H1 (cell line): ENCODE measurements at regions not wholly inside any gene's neighbourhood (a gene's known extent, or its start where the extent isn't known, plus 50 kb on each side); places are given as distances from the start of the nearest gene placed in this dataset.

ENCODE experiments used
- CTCF ChIA-PET: fragments of 300-600 bp; sonication (Branson Sonifier 250); formaldehyde crosslinking; loops from one replicate; lab custom pipeline; 2021; ENCODE audit not compliant: partially characterized antibody; lab: Charles Lee
- POLR2A ChIA-PET: fragments of 300-600 bp; sonication (Branson Sonifier 250); formaldehyde crosslinking; loops from one replicate; lab custom pipeline; 2021; ENCODE audit warnings: inconsistent platforms; ENCODE audit not compliant: partially characterized antibody; lab: Charles Lee
- DNase-seq, 2 experiments: peaks; one replicate each; pipeline versions ENCODE4 v3.0.0 to v3.0.0-alpha.2; 2010 to 2022; ENCODE audit warnings: low spot score in 2 of 2, low read depth in 1 of 2, mixed read lengths in 1 of 2
- FAIRE-seq: peaks from 2 replicates; lab custom pipeline; 2011; peaks lifted over from hg19 to GRCh38; lab: Jason Lieb, UNC
- H2AFZ ChIP-seq: 2 replicates; pipeline ENCODE4 v1.8.1; 2012; ENCODE audit warnings: low read length, inconsistent platforms
- H2AK5ac ChIP-seq: 2 replicates; pipeline ENCODE4 v1.6.1; 2013; ENCODE audit warnings: low read depth, low read length
- H2BK120ac ChIP-seq: replicated peaks from 2 replicates; pipeline ENCODE3; 2013; ENCODE audit warnings: low read depth, low read length, inconsistent platforms
- H2BK12ac ChIP-seq: 2 replicates; pipeline ENCODE4 v1.6.1; 2013; ENCODE audit warnings: low read depth, low read length
- H2BK15ac ChIP-seq: 2 replicates; pipeline ENCODE4 v1.6.1; 2013; ENCODE audit warnings: low read length
- H2BK20ac ChIP-seq: 2 replicates; pipeline ENCODE4 v1.6.1; 2013; ENCODE audit warnings: low read length
- H2BK5ac ChIP-seq: 2 replicates; pipeline ENCODE4 v1.6.1; 2013; ENCODE audit warnings: low read depth, low read length
- H3K14ac ChIP-seq: 2 replicates; pipeline ENCODE4 v1.6.1; 2013; ENCODE audit warnings: inconsistent platforms; ENCODE audit not compliant: insufficient read length
- H3K18ac ChIP-seq: 2 replicates; pipeline ENCODE4 v1.6.1; 2013; ENCODE audit warnings: low read length; ENCODE audit errors: extremely low read depth
- H3K23ac ChIP-seq: 2 replicates; pipeline ENCODE4 v1.6.1; 2013; ENCODE audit warnings: inconsistent platforms; ENCODE audit not compliant: insufficient read length
- H3K23me2 ChIP-seq: 2 replicates; pipeline ENCODE4 v1.6.1; 2013; ENCODE audit warnings: low read depth, low read length
- H3K27ac ChIP-seq: 2 replicates; pipeline ENCODE4 v1.6.1; 2011; ENCODE audit warnings: low read depth, low read length, inconsistent platforms
- H3K27me3 ChIP-seq, 4 experiments: replicated peaks in 1 of 4; 1 replicate in 1 of 4; 2 replicates in 3 of 4; pipeline versions ENCODE4 v1.6.1 to v1.8.1; 2011 to 2013; ENCODE audit warnings: low read length in 3 of 4, mild to moderate bottlenecking in 3 of 4, inconsistent platforms in 2 of 4, mixed read lengths in 2 of 4, moderate library complexity in 1 of 4; ENCODE audit not compliant: control insufficient read depth in 3 of 4, insufficient read depth in 3 of 4; ENCODE audit errors: extremely low read depth in 1 of 4
- H3K36me3 ChIP-seq, 4 experiments: 2 replicates each; pipeline versions ENCODE4 v1.6.1 to v1.8.1; 2011 to 2013; ENCODE audit warnings: mild to moderate bottlenecking in 4 of 4, low read length in 3 of 4, moderate library complexity in 2 of 4, control low read depth in 1 of 4, inconsistent platforms in 1 of 4; ENCODE audit not compliant: insufficient read depth in 4 of 4, control insufficient read depth in 2 of 4
- H3K4ac ChIP-seq: replicated peaks from 2 replicates; pipeline ENCODE3; 2013; ENCODE audit warnings: low read length, low read depth, mixed read lengths, inconsistent platforms; ENCODE audit not compliant: insufficient read length
- H3K4me1 ChIP-seq, 4 experiments: replicated peaks in 1 of 4; 1 replicate in 1 of 4; 2 replicates in 3 of 4; pipeline versions ENCODE4 v1.6.1 to v1.8.1; 2011 to 2013; ENCODE audit warnings: low read length in 3 of 4, inconsistent platforms in 2 of 4, mixed read lengths in 1 of 4; ENCODE audit not compliant: insufficient read depth in 4 of 4, control insufficient read depth in 3 of 4
- H3K4me2 ChIP-seq, 2 experiments: 2 replicates each; pipeline versions ENCODE4 v1.6.1 to v1.8.1; 2011 to 2013; ENCODE audit warnings: low read depth in 2 of 2, low read length in 2 of 2, control low read depth in 1 of 2, inconsistent platforms in 1 of 2, mild to moderate bottlenecking in 1 of 2; ENCODE audit not compliant: insufficient read depth in 1 of 2
- H3K4me3 ChIP-seq, 4 experiments: fragments of 200-600, 300-600 bp in 1 of 4; sonication (generic), shearing (Covaris generic), sonication (Bioruptor Twin) in 1 of 4; 2 replicates each; pipeline versions ENCODE4 v1.5.1 to v1.8.1; 2011 to 2016; ENCODE audit warnings: low read length in 4 of 4, low read depth in 3 of 4, control low read depth in 2 of 4, inconsistent platforms in 2 of 4, mild to moderate bottlenecking in 2 of 4, mixed read lengths in 1 of 4, moderate library complexity in 1 of 4; ENCODE audit not compliant: insufficient read depth in 2 of 4; ENCODE audit errors: extremely low read depth in 1 of 4
- H3K56ac ChIP-seq: replicated peaks from 2 replicates; pipeline ENCODE3; 2013; ENCODE audit warnings: low read depth, mild to moderate bottlenecking, mixed read lengths, low read length, inconsistent platforms; ENCODE audit not compliant: insufficient read length
- H3K79me1 ChIP-seq: 2 replicates; pipeline ENCODE4 v1.6.1; 2013; ENCODE audit warnings: low read depth, low read length, control low read depth
- H3K79me2 ChIP-seq, 2 experiments: 2 replicates each; pipeline versions ENCODE4 v1.6.1 to v1.8.1; 2012 to 2013; ENCODE audit warnings: low read length in 2 of 2, mild to moderate bottlenecking in 2 of 2, inconsistent platforms in 1 of 2; ENCODE audit not compliant: insufficient read depth in 2 of 2, control insufficient read depth in 1 of 2
- H3K9ac ChIP-seq, 4 experiments: replicated peaks in 1 of 4; 1 replicate in 1 of 4; 2 replicates in 3 of 4; pipeline versions ENCODE4 v1.6.1 to v1.8.1; 2011 to 2013; ENCODE audit warnings: low read depth in 3 of 4, low read length in 3 of 4, control low read depth in 2 of 4, mild to moderate bottlenecking in 2 of 4, moderate library complexity in 2 of 4, inconsistent platforms in 1 of 4; ENCODE audit errors: extremely low read depth in 1 of 4
- H3K9me3 ChIP-seq, 2 experiments: 2 replicates each; pipeline versions ENCODE4 v1.6.1 to v1.8.1; 2012 to 2013; ENCODE audit warnings: mild to moderate bottlenecking in 2 of 2, moderate library complexity in 2 of 2, control low read depth in 1 of 2, inconsistent platforms in 1 of 2, low read depth in 1 of 2, low read length in 1 of 2, mixed read lengths in 1 of 2; ENCODE audit not compliant: insufficient read depth in 2 of 2
- H4K20me1 ChIP-seq, 2 experiments: replicated peaks in 1 of 2; 2 replicates each; pipeline versions ENCODE3 to v1.8.1; 2011 to 2013; ENCODE audit warnings: inconsistent platforms in 2 of 2, low read length in 2 of 2, mild to moderate bottlenecking in 1 of 2; ENCODE audit not compliant: insufficient read depth in 2 of 2, control insufficient read depth in 1 of 2
- H4K5ac ChIP-seq: 2 replicates; pipeline ENCODE4 v1.6.1; 2013; ENCODE audit warnings: low read length, low read depth, mixed read lengths, inconsistent platforms; ENCODE audit not compliant: insufficient read length
- H4K8ac ChIP-seq: 2 replicates; pipeline ENCODE4 v1.8.0; 2013; ENCODE audit warnings: mild to moderate bottlenecking, moderate library complexity, low read length, inconsistent platforms; ENCODE audit not compliant: insufficient read depth; ENCODE audit errors: extremely low read depth
- H4K91ac ChIP-seq: replicated peaks from 2 replicates; pipeline ENCODE3; 2013; ENCODE audit warnings: low read length, mixed read lengths, inconsistent platforms; ENCODE audit not compliant: insufficient read length
- CREB1 ChIP-seq: IDR thresholded peaks from 2 replicates; pipeline ENCODE4 v1.6.1; 2012; ENCODE audit warnings: inconsistent platforms
- CTBP2 ChIP-seq: IDR thresholded peaks from 2 replicates; pipeline ENCODE4 v1.7.0; 2011; ENCODE audit warnings: borderline replicate concordance, mild to moderate bottlenecking, moderate library complexity, mixed read lengths, low read length; ENCODE audit not compliant: insufficient read depth, insufficient read length
- RAD21 ChIP-seq, 2 experiments: IDR thresholded peaks in 1 of 2; conservative IDR thresholded peaks in 1 of 2; 2 replicates each; pipeline ENCODE4 v1.6.1; 2011; ENCODE audit warnings: low read depth in 2 of 2, low read length in 2 of 2, improper control_type of control experiment in 1 of 2, inconsistent platforms in 1 of 2, mild to moderate bottlenecking in 1 of 2, moderate library complexity in 1 of 2
- TAF7 ChIP-seq: optimal IDR thresholded peaks from 2 replicates; pipeline ENCODE3; 2011; ENCODE audit warnings: low read depth, mild to moderate bottlenecking, inconsistent platforms, low read length, moderate library complexity, borderline replicate concordance
- WGBS, 2 experiments: shearing (Covaris generic) in 1 of 2; methylation state at CpG; one replicate each; pipeline versions ENCODE4 v1.1.6 to v1.1.7; 2013 to 2015; ENCODE audit warnings: low lambda C conversion rate in 2 of 2, mixed read lengths in 2 of 2, inconsistent platforms in 1 of 2, low coverage in 1 of 2, missing lambda C conversion rate in 1 of 2; ENCODE audit not compliant: insufficient replicate concordance in 2 of 2, insufficient coverage in 1 of 2, insufficient read length in 1 of 2; ENCODE audit errors: extremely low coverage in 1 of 2, missing lambda C conversion rate in 1 of 2; 5-methylcytosine and 5-hydroxymethylcytosine counted together

DNA sequence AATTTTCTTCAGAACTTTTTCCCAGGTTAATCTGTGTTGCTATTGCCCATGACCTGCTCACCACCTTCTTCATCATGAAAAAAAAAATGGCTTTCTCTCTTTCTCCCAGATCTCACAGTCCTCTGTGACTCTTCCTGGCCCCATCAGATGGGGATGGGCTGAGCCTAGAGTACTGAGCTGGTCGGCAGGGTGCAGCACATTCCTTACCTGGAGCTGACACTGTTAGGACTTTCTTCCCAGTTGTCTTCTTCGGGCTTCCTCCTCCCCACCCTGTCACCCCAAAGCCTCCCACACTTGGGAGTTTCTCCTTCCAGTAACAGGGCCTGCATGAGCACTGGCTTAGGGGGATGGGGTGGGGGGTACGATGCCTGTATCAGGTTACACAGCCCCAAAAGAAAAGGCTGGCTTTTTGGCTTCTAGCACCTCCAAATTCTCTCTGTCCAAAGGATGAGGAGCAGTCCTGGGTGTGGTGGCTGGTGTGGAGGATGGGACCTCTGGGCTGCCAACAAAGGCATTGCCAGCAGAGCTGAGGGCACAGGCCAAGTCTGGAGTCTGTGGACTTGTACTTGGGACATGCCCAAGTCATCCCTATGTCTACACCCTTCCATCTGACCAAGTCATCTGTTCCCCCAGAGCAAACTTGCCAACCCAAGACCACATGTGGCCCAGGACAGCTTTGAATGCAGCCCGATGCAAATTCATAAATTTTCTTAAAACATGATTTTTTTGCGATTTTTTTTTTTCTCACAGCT is 68.0 kb upstream of the HSPA9 start:
- peak overlapping the region; percentile 50 for H3K4ac ChIP-seq
- no peaks in the 10 kb centered on the region for H3K36me3 ChIP-seq
- POLR2A ChIA-PET, result interaction anchor here (0.6 to 0.9 kb wide), 3 partner anchors 89 to 760 kb away, joined by 3 to 4 read pairs (median 3); partner anchors contain the start of gene SPATA24
- TF ChIP-seq CTBP2 (no peak), RAD21 (IDR thresholded peaks at IDR 0.05 in 1 of 2, conservative IDR thresholded peaks at IDR 0.05 in 1 of 2; ENCODE audit: low read depth in 2 of 2, low read length in 2 of 2) (peak in 1 of 2 experiments; percentile 41; a peak in 2 of 4 replicates), TAF7 (no peak), CREB1 (no peak)
- H2BK120ac ChIP-seq, result no peak overlapping the region
- H3K4me1 ChIP-seq, result peaks cover 0 to 17% (median 11%) of the 10 kb centered on the region in 4 experiments; a peak in 6 of 7 replicates
- FAIRE-seq, result no peak
- H3K56ac ChIP-seq, result no peak overlapping the region
- WGBS, 2 experiments, result 72% methylated on average over 4 of the region's 5 CpGs; no CpG with 5 or more reads in 1 of the 2 experiments
- H3K4me2 ChIP-seq, result 0 out of 4 replicates have a peak overlapping the region, but pooled peaks of 1 of the 2 experiments have one; percentile 10
- no peak overlapping the region for H2BK20ac ChIP-seq
- no peak overlapping the region for H3K27ac ChIP-seq
- no peak overlapping the region for H3K4me3 ChIP-seq
- no peaks in the 10 kb centered on the region; the same call in 1 of the 2 replicates for H3K79me1 ChIP-seq
- no peak overlapping the region for H4K8ac ChIP-seq
- H2AK5ac ChIP-seq, result no peak overlapping the region
- no peak overlapping the region for H3K14ac ChIP-seq
- no peaks in the 10 kb centered on the region for H3K9me3 ChIP-seq
- H2AFZ ChIP-seq, result peak overlapping the region; percentile 50; the same call in 1 of the 2 replicates
- H3K9ac ChIP-seq, result no peak overlapping the region
- H4K5ac ChIP-seq, result no peak overlapping the region
- H3K27me3 ChIP-seq, result no peaks in the 10 kb centered on the region
- 0 out of 2 replicates have a peak overlapping the region, but pooled peaks have one; percentile 25 for H3K18ac ChIP-seq
- no peak overlapping the region for H4K91ac ChIP-seq
- no peak overlapping the region for H2BK5ac ChIP-seq
- DNase-seq, result no peak
- CTCF ChIA-PET, result interaction anchor here (0.5 to 19.6 kb wide), 36 partner anchors 4 to 619 kb away, joined by 3 to 192 read pairs (median 4); no protein-coding TSS in a partner anchor
- H2BK12ac ChIP-seq, result peak overlapping the region; percentile 43; the same call in 1 of the 2 replicates
- no peaks in the 10 kb centered on the region for H4K20me1 ChIP-seq
- no peaks in the 10 kb centered on the region for H3K79me2 ChIP-seq
- no peak overlapping the region for H3K23ac ChIP-seq
- H3K23me2 ChIP-seq, result no peaks in the 10 kb centered on the region
- H2BK15ac ChIP-seq, result 0 out of 2 replicates have a peak overlapping the region, but pooled peaks have one; percentile 34
